PC-9 (cell line): ENCODE measurements at regions not wholly inside any gene's neighbourhood (a gene's known extent, or its start where the extent isn't known, plus 50 kb on each side); places are given as distances from the start of the nearest gene placed in this dataset.

ENCODE experiments used
- EZH2 ChIP-seq: fragments of 200-600 bp; sonication (generic); IDR thresholded peaks from 2 replicates; pipeline ENCODE4 v1.8.0; 2017; ENCODE audit warnings: antibody characterized with exemption, low read depth
- TF ChIP-seq, protein P1 (sequence below): fragments of 200-600 bp; sonication (generic); conservative IDR thresholded peaks from 2 replicates; pipeline ENCODE4 v1.6.1; 2017; ENCODE audit warnings: mixed run types, antibody characterized with exemption, mild to moderate bottlenecking, moderate library complexity

DNA sequence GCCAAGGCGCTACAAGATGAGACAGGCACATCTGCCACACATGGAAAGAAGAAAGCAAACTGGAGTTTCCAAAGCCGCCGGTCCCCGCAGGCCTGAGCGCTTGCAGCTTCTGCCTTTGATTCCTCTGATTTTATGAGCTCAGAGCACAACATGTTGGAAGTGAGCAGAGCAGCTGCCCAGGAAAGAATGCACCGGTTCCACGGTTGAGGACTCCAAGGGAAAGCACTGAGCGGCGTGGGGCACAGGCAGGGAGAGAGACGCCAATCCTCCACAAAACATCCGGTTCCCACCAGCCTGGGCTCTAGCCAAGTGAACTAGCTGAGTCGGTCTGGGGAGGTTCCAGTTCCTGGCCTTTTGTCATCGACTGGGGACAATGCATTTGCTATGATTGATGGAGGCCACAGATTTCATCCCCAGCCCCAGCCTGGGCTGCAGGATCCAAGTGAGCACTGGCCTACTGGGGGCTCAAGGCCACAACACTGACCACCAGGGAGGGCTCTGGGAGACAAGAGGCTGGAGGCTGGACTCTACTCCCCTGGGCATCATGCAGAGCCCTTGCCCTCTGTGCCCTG, 253.1 kb upstream of the IRF2BP2 start:
- TF ChIP-seq, protein P1, sequence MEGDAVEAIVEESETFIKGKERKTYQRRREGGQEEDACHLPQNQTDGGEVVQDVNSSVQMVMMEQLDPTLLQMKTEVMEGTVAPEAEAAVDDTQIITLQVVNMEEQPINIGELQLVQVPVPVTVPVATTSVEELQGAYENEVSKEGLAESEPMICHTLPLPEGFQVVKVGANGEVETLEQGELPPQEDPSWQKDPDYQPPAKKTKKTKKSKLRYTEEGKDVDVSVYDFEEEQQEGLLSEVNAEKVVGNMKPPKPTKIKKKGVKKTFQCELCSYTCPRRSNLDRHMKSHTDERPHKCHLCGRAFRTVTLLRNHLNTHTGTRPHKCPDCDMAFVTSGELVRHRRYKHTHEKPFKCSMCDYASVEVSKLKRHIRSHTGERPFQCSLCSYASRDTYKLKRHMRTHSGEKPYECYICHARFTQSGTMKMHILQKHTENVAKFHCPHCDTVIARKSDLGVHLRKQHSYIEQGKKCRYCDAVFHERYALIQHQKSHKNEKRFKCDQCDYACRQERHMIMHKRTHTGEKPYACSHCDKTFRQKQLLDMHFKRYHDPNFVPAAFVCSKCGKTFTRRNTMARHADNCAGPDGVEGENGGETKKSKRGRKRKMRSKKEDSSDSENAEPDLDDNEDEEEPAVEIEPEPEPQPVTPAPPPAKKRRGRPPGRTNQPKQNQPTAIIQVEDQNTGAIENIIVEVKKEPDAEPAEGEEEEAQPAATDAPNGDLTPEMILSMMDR: no peak
- TF ChIP-seq EZH2: no peak
